Dedifferentiated amniotic fluid mesenchymal stem cell (primary cell): ENCODE measurements at regions not wholly inside any gene's neighbourhood (a gene's known extent, or its start where the extent isn't known, plus 50 kb on each side); places are given as distances from the start of the nearest gene placed in this dataset.

Experiments used
- DNase-seq: peaks from one replicate; pipeline ENCODE4 v3.0.0-alpha.2; 2016; ENCODE audit errors: extremely low spot score

DNA sequence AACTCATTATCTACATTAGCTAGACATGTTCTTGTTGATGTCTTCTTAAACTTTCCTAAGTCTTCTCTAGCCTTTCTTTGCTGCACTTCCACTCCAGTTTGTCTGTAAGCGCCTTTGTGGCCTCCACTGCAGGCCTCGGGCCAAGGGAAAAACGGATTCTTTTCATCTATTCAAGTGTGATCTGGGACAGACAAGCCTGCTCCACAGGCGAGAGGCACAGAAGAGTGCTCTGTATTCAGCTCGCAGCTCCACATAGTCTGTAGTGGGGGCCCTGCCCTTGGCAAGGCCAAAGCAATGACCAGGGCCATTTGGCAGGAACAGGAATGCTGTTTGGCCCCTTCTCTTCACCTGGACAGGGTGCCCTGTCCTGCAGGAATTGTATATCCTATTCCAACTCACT is 84.1 kb upstream of the BARX2 start:
- DNase-seq = no peak

DNA sequence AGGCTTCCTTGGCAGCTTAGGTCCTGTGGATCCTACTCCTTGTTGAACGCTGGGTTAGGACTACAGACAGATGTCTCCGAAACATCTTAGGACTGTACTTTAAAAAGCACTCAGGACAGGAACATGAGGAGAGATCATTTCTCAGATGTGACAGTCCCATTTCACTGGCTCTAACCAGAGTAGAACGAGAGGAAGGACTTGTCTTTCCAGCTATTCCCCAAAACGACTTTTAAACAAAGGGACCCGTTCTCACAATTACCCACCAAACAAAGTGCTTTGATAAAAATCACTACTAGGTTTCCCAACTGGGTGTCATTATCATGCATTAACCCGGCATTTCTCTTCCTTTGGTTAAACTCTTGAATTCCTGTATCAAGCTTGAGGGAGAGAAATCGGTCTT is 84.7 kb upstream of the BARX2 start:
- no peak for DNase-seq

DNA sequence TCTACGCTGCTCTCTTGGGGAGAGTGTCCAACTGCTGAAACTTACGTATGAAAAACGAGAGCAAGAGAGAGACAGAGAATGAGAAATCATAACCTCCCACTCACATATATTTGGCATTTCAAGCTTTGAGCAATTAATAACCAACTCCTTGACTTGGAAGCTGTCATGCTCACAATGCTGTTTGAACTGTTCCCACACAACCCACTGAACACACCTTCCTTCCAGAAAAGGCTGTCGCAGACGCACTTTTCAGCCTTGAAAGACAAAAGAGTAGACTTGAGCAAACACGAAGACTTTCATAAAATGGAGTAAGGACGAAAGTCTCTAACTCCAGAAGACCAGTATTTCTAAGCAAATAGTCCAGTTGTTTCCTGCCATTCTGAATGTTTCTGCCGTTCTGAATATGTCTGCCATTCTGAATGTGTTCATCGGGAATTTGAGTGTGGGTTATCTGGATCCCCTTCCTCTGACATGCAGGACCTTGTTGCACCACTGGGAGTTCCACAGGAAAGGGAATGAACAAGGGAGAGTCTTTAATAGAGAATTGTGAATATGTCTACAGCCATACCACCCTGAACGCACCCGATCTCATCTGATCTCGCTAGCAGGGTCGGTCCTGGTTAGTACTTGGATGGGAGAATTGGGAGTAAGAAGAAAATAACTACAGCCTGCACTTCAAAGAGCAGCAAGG is 86.2 kb upstream of the BARX2 start:
- no peak for DNase-seq

DNA sequence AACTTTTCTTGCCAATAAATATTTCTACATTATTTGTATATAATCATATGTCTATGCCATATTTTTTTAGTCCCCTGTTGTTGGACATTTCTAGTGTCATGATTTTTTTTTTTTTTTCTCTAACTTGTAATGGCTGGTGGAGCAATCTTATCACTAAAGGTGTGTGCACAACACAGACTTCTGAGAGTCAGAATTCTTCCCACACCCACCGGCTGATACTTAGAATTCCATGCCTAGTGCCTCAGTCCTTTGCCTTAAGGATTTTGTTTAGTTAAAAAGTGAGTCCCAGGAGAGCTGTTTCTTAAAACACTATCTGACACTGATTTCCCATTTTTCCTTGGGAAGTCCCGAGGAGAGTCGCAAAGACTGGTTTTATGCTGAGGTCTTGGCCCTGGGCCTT is 87.7 kb upstream of the BARX2 start:
- no peak for DNase-seq

DNA sequence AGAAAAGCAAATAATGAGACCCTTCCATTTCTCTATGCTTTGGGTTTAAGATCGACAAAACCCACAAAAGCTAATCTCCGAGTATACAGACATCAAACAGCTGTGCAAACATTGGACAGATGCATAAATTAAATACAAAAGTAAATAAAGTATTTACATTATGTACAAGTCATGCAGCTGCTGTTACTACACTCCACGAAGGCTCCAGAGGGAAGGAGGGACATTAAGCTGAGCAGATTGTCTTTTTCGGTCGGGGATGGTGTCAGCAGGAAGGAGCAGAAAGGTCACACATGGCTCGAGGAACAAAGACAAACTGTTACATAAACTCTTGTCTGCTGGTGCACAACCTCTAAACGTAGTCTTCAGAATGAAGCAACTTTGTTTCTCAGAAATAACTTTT is 88.8 kb upstream of the BARX2 start:
- DNase-seq = no peak

DNA sequence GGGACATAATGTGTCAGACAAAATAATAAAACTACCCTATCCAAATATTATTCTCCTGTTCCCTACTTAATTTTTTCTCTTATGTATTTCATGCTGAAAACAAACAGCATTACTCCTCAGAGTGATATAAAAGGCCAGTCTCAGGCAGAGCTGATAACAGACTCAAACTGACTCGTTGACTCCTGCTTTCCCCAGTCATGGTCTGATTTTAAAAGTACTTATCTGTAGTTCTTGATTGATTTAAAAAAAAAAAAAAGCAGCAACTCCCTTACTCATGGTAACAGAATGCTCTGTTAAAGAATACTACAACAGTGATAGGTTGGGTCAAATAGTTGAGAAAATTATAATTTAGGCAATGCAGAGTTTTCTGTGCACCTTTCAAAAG is 90.3 kb upstream of the BARX2 start:
- no peak for DNase-seq

DNA sequence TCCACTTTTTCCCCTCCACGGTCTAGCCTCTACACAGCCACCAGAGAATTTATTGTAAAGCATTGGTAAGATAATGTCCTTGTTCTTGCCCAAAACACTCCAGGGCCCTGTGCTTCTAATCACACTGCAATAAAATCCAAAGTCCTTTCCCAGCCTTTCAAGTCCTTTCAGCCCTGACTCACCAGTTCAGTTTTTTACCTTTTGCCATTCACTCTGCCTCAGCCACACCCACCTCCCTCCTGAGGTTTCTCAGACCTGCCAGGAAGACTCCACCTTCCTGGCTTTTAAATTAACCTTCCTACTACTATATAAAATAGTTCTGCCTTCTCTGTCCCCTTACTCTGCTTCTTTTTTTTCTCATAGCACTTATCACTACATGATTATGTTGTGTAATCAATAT is 91.0 kb upstream of the ARHGAP32 start:
- DNase-seq = no peak

DNA sequence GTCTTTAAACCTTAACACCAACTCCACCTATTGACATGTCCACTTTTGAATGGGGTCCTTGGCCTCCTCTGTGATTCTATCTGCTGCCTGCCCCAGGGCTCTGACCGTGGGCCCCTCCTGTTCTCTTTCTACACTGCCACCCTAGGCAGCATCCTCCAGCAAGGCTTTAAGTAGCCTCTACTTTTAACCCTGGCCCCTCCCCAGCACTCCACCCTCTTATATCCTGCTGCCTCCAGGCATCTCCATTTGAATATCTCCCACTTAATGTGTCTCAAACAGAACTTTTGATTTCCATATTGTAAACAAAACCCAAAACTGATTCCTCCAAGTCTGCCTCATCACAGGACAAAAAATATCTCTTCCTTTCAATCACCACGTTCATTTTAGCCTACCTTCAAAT is 90.5 kb upstream of the ARHGAP32 start:
- no peak for DNase-seq

DNA sequence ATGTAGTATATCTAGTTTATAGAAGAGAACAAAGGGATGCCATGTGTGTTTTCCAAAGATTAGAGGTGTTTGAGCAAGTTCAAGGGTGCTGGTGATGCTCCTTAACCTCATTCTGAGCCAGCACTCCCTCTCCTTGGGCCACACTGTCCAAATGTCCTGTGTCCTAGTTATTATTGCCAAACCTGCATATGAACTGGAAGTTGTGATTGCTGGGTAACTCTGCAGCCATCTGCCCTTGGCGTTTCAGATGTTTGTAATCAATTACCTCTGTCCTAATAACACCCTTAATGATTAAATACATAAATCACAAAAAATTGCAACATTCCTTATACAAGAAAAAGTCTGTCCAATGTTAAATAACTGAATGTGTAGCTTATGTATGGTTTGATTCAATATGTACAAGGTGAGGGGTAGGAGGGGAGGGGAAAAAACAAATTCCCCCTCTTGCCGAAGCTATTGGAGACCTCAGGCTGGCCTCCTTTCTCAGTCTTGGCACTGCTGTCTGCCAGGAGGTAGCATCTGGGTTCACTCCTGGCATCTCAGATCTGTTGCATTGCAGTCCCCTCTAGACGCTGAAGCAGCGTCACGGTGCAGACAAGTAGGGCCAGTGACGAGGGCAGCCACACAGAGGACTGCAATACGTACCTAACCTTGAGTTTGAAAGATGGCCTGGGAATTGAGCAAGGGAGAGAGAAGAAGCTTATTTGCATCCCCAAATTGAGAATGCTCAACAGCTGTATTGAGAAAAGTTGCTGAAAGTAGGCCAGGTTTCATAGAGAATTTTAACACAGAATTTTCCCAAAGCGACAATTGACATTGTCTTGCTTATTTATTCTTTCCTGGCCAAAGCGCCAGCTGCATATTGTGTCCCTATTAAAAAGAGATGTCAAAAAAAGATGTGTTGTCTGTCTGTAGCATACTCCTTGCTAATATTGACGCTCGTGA is 89.6 kb upstream of the ARHGAP32 start:
- no peak for DNase-seq

DNA sequence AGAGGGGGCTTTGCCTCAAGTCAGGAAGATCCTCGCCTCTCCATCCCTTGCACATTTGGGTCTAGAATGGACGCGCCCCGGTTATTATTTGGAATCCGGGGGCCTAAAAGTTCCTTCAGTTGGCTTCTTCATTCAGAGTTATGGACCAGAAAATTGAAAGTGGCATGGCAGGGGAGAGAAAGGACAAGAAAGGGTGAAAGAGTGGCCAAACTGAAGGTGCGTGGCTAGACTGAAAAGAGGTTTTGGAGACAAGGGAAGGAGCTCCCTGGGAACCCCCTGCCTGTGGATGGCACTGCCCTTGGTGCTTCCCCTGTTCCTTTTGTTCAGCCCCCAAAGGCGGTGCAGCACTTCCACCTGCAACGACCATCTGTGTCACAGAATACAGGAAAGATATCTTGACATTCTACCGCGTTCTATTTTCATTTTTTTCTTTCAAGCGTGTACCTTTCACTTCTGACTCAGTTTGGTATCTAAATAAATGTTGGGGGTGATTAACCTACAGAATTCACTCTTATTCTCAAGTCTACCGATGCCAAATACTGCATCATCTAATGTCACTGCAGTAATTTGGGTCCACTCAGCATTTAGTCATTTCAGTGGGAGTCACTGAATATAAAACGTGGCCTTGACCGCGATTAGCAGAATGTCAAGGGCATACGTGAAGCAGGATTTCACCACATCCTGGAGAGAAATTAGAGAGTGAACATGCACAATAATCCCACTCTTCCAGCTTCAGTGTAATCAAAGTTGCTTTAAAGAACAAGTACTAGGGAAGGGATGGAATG is 88.1 kb upstream of the ARHGAP32 start:
- no peak for DNase-seq

DNA sequence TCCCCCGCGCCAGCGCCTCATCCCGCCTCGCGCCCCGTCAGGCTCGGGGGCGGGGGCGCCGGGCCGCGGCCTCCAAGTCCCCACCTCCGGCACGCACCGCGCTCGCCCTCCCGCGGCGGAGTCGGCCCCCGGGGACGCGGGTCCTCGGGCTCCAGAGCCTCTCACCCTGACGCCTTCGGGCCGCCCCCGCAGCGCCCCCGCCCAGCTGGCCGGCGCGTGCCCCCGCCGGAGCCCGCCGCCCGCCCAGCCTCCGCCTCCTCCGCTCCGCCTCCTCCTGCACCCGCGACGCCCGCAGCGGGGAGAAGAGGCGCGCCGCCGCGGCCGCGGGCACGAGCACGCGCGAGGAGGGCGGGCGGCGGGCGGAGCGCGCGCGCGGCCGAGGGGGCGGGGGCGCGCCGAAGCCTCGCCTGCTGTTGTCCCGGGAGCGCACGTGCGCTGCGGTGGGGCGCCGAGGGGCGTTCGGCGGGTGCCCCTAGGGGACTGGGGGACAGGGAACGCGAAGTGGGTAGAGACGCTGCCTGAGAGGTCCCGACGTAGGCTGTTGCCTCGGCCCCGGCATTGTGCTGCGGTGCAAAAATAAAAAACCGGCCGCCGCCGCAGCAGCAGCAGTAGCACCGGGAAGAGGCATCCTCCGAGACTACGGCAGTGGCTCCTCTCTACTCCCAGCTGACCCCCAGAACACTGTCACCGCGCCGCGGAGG is 87.4 kb upstream of the ARHGAP32 start:
- DNase-seq = peak; percentile 66

DNA sequence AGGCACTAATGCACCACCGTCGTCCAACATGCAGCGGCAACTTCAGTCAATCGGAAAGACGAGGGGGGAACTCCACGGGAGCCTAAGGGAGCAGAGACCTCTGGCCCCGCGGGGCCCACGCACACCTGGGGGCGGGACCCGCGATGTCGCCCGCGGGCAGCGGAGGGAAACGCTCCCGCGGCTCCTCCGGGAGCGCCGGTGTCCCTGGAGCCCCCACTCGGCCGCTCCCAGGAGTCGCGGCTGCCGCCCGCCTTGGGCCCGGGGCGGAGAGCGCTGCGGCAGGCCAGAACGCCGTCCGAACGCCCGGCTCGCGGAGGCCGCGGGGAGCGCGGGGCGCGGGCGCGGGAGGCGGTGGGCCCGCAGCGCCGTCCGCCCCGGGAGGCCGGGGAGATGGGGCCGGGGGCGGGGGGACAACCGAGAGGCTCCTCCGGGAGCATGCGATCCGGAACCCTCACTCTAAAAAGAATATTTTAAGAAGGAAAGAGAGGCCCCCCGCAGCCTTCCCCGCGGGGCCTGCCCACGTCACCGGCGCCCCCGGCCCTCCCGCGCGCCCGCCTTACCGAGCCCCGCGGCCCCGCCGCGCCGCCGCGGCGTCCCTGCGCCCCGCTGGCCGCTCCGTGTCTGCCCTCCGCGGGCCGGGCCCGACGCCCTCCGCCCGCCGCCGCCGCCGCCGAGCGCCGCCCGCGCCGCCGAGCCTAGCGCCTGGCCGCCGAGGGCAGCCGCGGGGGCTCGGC is 86.6 kb upstream of the ARHGAP32 start:
- no peak for DNase-seq

DNA sequence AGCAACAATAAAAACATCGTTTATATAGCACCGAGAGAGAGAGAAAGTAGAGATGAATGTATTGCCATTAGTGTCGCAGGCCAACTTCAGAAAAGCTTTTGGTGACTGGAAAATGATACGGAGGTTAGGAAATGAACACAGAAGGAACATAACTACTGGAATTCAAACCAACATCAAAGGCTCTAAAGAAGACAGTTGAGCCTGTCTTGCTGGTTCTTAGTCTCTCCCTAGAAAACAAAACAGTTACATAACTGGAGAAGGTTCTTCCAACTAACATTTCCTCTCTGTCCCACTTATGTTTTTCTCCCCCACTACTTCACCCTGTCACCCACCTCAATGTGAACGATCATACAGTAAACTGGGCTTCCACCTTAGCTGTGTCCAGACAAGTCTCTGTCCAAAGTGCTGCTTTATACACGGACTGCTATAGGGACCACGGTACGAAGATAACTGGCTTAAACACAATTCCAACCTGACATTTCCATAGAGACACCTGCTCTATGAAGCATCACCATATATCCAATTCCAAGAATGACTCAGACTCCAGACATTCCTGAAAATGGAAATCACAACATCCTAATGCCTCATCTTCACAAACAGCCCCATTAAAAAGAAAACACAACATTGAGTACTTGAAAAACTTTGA is 85.2 kb upstream of the ARHGAP32 start:
- no peak for DNase-seq

DNA sequence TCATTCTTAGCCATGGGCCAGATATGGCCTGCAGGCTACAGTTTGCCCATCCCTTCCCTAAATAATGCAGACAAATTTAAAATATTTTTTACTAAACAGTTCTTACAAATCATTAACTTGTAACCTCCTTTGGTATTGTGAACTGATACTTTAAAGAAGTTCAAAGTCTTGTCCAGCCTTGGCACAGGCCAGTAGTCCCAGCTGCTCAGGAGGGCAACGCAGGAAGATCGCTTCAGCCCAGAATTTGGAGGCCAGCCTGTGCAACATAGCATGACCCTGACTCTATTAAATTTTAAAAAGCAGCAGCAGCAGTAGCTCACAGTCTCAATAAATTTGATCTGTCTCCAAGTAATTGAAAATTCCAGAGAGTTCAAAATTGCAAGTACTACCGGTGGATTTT is 83.7 kb upstream of the ARHGAP32 start:
- DNase-seq = no peak

DNA sequence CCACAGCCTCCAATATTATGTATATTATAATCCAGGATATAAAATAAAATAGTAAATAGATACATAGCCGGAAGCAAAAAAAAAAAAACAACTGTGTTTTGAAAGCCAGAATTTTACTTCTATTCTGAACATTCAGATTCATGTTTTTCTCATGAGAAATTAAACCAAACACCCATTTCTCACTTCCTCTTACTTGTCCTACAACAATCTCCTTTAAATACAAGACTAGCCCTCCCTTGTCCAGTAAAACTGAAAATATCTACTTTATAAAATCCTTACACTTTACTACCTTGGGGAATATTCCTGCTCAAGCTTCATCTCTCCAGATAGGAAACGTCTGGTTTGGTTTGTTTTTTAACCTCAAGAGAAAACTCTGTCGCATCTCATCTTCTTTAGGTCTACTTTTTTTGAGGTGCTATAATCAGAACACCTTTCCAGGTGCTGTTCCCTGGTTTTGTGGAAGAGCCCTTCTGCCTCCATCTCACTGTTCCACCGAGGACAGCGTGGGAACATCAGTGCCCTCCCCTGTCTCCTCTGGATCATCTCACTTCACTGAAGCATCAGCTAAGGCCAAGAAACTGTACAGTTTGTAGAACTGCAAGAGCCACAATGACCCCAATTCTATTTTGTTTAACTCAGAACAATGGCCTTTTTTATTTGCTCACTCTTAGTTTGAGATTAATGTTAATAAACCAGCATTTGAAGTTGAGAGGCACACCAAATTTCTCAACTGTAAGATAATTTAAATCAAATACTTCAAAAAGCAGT is 82.0 kb upstream of the ARHGAP32 start:
- DNase-seq = no peak

DNA sequence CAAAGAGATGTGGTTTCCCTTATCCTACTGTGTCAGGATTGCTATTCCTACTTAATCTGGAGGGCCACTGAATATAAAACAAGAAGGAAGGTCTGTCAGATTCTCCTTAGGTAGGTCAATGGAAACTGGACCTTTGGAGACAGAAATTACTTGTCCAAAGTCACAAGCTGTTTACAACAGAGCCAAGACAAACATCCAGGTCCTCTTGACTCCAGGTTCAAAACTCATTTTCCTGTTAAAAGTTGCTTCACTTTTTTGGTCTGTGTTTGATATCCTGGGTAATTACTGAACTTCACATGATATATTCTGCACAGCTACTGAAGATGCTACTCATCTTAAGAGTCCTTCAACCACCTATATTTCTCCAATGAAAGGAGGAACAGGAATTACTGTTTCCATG is 81.2 kb upstream of the ARHGAP32 start:
- no peak for DNase-seq

DNA sequence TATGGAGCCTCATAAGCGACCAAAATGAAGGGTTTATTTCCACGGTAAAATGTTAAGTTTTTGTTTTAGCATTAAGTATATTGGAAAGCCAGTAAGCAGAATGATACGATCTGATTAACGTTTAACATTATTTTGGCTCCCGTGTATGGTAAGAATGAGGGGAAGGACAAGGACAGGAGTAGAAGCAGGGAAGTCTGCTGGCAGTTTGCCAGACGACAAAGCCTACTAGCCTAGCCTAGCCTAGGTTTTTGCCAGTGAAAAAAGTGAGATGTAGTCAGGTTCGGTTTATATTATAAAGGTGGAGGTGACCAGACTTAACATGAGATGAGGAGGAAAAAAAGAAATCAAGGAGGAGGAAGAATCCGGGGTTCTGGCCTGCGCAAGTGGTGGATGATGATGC is 78.9 kb upstream of the ARHGAP32 start:
- DNase-seq = no peak

DNA sequence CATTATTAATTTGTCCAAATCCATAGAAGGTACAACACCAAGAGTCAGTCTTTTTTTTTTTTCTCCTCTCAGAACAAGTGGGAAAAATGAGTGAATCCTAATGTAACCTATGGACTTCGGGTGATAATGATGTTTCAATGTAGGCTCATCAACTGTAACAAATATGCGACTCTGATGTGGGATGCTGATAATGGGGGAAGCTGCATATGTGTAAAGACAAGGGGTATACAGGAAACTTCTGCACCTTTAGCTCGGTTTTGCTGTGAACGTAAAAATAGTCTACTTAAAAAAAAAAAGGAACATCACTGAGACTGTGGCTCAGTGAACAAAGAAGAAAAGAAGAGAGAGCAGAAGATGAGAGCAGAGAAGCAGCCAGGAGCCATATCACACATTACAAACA is 78.3 kb upstream of the ARHGAP32 start:
- no peak for DNase-seq

DNA sequence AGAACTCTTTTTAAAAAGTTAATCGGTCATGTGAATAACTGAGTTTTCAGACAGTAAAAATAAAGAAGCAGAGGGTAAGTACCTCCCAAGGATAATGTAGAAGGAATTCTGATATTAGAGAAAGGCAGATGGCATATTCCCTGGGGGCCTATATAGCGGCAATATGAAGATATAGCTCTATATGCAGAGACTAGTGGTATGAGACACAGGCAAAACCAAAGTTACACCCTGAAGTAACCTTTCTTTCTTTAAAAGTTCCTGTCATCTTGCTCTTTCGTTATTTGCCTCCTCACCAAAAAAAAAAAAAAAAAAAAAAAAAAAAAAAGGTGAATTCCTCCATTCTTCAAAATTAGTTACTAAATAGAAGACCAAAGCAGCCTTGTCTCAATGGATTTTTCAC is 76.2 kb upstream of the ARHGAP32 start:
- DNase-seq = no peak

DNA sequence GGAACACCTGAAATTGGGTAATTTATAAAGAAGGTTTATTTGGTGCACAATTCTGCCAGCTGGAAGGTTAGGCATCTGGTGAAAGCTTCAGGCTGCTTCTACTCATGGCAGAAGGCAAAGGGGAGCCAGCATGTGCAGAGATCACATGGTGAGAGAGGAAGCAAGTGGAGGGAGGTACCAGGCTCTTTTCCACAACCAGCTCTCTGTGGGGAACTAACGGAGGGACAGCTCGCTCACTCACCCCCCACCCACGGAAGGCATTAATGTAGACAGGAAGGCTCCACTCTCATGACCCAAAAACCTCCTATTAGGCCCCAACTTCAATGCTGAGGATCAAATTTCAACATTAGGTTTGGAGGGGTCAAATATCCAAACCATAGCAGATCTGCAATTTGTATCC is 75.6 kb upstream of the ARHGAP32 start:
- DNase-seq = no peak
